NCI-H748 (cell line): ENCODE measurements at regions not wholly inside any gene's neighbourhood (a gene's known extent, or its start where the extent isn't known, plus 50 kb on each side); places are given as distances from the start of the nearest gene placed in this dataset.
"Not testable (repeated sequence)": the region's sequence is repeated elsewhere in the genome, so short reads cannot be mapped to it uniquely, and the experiment has no call there.

Experiments used
- DNase-seq: peaks from one replicate; lab custom pipeline; 2025; ENCODE audit not compliant: unreplicated experiment; lab: John Stamatoyannopoulos, UW

GRCh38 chr13:40026741-40027140, 371.3 kb downstream of the COG6 start:
- DNase-seq: no peak

- DNase-seq: no peak
These were observed 373.0 kb downstream of the COG6 start for GRCh38 chr13:40028446-40028845.

DNA sequence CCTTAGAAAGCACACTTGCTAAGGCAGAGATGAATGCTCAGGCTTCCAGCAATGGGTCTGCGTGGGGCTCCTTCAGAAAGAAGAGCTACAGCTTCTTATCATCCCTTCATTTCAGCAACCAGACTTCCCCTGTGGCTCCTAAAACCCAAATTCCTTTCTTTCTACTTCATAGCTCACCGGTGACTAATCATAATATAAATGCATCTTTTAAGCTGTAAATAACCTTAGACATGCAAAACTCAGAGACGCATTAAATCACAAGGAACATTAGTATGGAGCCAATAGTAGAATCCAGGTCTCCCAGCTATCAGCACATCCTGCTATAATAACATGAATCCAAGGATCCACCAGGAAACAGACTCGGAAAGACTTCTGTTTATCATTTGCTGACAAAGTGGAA, 375.6 kb downstream of the COG6 start:
- no peak for DNase-seq

GRCh38 chr13:40039061-40039460, 383.6 kb downstream of the COG6 start:
- no peak for DNase-seq

DNA sequence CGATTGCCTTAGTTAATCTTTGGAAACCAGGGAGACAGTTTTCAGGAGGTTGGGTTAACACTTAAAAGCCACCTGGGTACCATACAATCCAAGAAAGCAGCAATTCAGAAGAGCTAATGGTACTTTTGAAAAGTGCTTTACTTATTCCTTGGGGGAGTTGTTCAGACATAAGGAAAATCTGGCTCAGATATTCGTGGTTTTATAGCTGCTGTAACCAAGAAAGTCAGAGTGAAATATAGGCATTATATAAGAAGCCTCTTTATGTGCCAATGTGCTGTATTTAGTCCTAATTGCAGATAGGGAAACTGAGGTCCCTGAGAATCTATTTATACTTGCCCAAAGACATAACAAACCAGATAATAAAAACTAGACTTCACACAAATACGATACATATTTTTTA, 387.5 kb downstream of the COG6 start:
- no peak for DNase-seq

DNA sequence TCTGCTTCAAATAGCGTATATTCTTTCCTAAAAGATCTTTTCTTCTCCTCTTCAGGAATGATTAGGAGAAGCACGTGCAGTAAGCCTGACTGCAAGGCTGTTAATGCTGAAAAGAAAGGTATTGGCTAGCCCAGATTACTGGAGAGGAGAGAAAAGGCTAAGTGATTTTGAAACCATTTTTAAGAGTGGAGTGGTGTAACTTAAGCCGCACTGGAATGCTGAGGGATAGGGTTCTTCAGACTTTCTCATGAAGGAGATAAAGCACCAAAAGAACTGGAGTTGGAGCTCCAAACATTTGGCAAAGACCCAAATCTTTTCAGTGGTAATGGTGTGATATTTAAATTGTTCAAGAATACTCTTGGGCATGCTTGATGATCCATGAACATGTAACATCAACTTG, 388.3 kb downstream of the COG6 start:
- no peak for DNase-seq

GRCh38 chr13:40047322-40047771, 391.9 kb downstream of the COG6 start:
- DNase-seq: no peak

DNA sequence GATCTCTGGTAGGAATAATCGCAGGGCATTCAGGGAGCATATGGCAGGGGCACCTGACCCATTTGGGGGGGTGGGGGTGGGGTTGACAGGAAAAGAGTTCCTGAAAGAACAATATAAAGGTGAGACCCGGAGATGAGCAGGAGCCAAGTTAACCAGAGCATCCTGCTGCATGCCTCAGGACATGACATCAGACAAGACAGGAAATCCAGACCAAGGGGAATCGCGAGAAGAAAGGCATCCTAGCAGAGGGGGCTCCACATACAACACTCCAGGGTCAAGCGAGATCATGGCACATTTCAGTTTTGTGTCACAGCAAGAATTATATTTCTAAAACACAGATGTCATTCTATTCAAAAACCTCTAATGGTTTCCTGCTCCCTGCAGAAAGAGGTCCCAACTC, 393.1 kb downstream of the COG6 start:
- DNase-seq: no peak

- no peak for DNase-seq
These were observed 397.5 kb downstream of the COG6 start for GRCh38 chr13:40052954-40053353.

DNA sequence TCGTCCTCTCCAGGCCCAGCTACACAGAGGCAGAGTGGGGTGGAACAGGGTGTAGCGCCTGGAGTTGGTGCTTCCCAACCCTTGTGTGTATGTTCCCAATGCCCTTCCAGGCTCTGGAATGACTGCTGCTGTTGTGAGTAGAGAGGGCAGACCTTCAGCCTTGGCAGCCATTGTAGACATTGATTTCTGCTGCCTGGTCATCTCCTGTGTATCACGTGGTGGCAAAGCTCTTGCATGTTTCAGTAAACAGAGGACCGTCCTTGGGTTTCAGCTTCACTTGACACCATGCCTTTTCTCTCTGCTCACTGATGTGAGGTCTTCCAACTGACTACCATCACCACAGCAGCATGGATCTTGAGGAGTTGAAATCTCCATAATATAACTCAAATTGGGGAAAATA, 397.9 kb downstream of the COG6 start:
- no peak for DNase-seq

GRCh38 chr13:40054422-40054821, 399.0 kb downstream of the COG6 start:
- DNase-seq: not testable (repeated sequence)

DNA sequence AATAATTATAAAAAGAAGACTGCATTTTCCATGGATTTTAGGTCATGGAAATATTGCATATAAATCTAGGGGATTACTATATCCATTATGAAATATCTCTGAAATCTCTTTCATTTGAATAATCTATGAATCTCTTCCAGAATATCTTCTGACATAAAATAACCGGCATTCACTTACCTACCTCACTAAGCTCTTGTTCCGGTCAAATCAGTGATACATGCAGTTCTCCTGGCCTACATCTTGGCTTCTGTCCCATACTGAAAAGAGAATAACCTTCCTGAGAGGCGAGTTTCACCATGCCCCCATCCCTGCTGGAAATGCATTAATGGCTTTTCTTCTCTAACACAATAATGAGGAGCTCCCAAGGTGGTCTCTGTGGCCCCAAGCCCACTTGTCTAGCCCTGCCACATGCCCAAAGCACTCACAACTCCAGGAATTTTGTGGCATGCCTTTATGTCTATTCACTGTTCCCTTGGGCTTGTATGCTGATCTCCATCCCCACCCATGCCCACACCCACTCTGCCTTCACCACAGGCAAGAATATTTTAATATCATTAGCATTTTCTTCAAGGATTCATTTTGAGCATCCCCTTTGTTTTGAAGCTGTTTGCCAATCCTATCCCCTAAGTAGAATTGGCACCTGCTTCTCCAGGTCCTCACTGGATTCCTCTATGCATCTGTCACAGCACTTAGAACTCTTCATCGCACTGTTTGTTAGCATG, 401.6 kb downstream of the COG6 start:
- no peak for DNase-seq

- DNase-seq: no peak
These were observed 403.3 kb downstream of the COG6 start for GRCh38 chr13:40058757-40059236.

DNA sequence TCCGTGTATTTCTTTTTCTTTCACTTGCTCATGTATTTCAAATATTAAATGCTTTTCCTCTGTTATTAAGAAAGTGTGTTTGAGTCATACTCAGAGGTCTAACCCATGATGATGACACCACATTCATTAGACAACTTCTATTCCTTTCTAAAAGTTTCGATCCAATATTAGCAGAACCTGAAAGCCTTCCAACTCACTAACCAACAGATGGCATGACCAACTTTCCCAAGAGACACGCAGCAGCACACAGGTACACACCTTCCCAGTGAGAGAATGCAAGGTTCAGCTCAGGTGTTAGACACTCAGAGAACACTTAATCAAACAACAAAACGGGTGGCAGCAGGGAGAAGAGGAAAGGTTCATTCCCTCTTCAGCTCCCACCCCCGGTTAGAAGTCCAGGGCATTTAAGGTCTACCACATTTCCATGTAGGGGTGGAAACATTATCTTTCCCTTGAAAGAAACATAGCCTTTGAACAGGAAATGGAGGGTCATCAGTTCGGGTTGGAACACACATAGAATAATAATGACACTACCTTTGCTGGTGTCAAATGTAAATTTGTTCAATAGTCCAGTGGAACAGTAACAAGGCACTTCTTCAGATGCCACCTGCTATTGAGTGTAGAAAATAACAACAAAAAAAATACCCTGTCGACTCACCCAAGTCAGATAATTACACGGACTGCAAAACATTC, 404.2 kb downstream of the COG6 start:
- no peak for DNase-seq

- no peak for DNase-seq
These were observed 405.0 kb downstream of the COG6 start for GRCh38 chr13:40060296-40061007.

GRCh38 chr13:40061466-40062450, 406.3 kb downstream of the COG6 start:
- peak; percentile 50 for DNase-seq

DNA sequence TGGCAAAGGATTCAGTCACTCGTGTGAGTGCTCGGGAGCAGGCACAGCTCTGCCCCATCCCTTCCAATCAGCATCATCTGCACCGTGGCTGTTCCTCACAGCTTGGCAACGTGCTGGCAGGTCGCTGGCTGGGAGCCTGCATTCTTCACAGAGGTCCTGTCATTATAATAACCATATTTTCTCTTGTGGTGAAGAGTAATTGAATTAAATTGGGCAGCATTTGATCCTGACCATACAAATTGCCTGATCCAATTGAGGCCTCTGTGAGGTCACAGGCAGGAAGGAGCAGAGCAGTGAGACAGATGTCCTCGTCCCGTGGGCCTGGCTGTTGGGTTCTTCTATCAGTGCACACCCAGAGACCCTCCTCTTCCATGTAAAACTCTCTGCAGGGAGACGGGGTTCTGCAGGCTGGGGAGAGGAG, 407.8 kb downstream of the COG6 start:
- DNase-seq: no peak

GRCh38 chr13:40063703-40064102, 408.2 kb downstream of the COG6 start:
- no peak for DNase-seq

DNA sequence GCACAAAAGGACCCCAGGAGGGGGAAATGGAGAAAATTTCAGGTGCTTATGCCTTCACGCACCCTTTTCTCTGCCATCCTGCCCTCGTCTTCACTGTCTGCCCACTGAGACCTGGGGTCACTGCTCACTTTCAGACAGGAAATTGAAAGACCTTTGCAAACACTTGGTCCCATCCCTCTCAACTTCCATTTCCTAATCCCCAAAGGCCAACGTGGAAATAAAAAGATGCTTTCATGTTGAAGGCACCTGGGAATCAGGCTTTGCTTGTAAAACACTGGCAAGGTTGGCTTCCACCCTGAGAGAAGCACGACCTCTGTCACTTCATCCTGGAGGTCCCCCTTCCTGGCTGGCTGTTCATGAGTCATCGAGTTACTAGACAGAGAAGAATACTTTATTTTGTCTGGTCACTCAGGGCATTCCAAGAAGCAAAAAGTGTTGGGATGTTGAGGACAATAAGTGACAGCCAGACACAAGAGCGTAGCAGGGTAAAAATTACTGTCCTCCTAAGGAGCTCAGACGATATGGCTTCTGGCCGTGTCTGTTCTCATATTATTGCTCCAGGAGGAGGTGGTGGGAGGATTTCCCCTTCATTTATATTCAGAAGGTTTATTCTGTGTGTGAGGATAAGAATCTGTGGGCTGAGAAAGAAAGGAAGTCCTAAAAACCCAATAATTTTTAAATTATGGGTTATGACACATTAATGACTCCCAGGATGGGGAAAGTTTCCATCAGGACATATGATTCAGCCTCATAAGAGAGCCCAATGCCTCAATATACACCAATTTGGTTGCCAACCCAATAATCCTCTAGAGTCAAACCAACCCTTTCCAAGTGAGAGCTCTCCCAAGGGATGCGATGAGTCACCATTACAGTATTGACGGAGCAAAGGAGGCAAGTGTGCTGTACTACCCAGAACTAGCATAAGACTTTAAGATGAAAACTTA, 409.0 kb downstream of the COG6 start:
- no peak for DNase-seq
